Activated T-cell treated with anti-CD3 and anti-CD28 coated beads for 24 hours (primary cell): ENCODE measurements at regions not wholly inside any gene's neighbourhood (a gene's known extent, or its start where the extent isn't known, plus 50 kb on each side); places are given as distances from the start of the nearest gene placed in this dataset.
"Not testable (repeated sequence)": the region's sequence is repeated elsewhere in the genome, so short reads cannot be mapped to it uniquely, and the experiment has no call there.

Experiments
- DNase-seq: peaks from one replicate; pipeline ENCODE4 v3.0.0-alpha.2; 2020; ENCODE audit warnings: low read depth

DNA sequence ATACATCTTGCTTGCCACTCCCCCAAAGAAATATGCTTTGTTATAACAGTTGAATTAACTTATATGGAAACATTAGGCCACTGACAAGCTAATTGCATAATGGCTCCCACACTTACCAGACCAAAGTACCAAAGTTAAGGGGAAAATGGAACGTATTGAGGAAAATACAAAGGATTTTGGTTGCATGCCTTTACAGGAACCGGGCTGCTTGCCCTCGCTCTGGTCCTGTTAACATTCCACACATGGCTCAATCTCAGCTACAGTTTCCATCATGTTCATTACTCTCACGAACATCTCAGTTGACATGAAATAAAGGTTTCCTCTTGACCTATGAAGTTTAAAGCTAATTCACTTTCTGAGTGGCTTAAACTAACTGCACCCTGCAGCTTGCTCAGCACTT is 220.7 kb upstream of the RXFP2 start:
- DNase-seq: no peak

DNA sequence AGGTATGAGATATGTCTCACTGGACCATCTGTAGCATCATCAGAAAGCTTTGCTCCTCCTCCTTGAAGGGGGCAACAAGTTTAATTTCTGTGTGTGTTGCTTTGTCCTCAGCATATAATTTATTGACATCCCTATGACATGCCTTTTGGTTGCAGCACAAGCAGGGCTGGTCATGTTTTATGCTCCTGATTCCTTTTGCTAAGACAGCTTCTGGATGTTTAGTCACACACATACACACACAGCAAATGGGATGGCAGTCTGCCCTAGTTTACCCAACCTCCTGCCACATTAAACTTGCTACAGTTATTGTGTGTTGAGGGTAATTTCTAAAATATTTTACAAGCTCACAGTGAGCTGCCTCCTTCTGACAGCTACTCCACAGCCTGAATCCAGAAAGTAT is 217.9 kb upstream of the RXFP2 start:
- DNase-seq: no peak

DNA sequence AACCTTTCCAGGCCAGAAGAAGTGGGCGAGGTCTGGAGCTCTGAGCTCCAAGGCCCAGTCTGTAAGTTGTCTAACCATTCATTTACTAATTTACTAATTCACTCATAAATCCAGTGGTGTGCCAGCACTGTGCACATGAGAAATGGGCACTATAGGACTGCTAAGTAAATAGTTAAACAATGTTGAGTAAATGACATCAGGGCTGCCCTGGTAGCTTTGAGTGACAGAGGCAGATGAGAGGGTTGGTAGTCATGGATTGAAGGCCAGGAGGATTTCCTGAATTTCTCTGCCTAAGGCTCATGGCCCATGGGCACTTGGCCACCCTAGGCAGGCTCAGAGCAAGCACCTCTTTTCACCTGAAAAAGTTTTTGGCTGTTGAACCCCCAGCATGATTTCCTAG is 216.9 kb upstream of the RXFP2 start:
- DNase-seq: no peak

DNA sequence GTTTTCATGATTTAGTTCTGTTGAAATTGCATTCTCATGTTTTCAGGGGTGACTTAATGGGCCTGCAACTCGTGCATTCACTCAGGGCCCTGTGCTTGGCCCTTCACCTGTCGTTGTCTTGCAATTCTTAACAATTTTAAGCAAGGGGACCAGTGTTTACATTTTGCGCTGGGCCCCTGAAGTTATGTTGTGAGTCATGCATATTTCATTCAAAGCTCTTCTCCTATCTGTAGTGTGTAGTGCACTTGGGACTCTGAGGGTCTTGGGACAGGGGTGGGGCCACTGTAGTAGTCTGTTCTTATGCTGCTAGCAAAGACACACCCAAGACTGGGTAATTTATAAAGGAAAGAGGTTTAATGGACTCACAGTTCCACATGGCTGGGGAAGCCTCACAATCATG is 211.2 kb upstream of the RXFP2 start:
- no peak for DNase-seq

DNA sequence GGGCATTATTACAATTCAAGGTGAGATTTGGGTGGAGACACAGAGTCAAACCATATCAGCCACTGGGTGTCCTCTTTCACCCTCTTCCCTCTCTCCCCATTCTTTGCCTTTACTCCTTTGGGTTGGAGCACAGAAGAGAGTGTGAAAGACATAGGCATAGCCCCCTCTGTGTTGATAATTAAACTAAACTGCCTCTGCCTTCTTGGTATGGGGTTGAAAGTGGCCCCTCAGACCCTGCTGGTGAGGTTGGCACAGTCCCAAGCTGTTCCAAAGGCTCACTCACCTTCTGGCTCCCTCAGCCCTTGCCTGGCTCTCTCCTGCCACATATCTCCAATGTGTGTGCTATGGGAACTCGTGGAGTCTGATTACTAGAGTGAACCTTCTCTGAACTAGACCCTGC is 210.6 kb upstream of the RXFP2 start:
- no peak for DNase-seq

DNA sequence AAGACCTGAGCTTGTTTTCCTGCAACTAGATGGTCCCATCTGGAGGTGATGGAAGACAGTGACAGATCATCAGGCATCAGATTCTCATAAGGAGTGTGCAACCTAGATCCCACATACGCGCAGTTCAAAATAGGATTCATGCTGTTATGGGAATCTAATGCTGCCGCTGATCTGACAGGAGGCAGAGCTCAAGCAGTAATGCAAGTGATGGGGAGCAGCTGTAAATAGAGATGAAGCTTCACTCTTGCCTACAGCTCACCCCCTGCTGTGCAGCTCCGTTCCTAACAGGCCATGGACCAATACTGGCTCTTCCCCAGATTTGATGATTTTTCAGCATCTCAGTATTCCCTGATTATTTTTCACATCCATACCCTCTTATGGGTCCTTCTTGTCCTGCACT is 208.4 kb upstream of the RXFP2 start:
- no peak for DNase-seq

DNA sequence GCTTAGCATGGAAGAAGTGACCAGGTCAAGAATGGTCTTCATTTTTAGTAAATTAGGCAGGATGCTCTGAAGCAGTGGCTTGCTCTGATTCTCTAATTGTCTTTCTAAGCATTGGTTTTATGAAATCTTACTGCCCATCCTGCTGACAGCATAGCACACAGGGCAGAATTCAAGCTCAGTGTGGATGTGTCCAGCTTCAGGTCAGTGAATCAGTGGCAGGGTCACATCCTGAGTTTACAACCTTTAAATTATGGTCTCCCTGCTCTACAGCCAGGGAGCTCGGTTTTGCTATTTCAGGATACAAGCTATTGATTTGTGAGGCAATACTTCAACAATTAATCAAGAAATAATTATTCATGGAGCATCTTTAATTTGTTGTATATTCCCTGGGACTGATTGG is 202.3 kb upstream of the RXFP2 start:
- no peak for DNase-seq

DNA sequence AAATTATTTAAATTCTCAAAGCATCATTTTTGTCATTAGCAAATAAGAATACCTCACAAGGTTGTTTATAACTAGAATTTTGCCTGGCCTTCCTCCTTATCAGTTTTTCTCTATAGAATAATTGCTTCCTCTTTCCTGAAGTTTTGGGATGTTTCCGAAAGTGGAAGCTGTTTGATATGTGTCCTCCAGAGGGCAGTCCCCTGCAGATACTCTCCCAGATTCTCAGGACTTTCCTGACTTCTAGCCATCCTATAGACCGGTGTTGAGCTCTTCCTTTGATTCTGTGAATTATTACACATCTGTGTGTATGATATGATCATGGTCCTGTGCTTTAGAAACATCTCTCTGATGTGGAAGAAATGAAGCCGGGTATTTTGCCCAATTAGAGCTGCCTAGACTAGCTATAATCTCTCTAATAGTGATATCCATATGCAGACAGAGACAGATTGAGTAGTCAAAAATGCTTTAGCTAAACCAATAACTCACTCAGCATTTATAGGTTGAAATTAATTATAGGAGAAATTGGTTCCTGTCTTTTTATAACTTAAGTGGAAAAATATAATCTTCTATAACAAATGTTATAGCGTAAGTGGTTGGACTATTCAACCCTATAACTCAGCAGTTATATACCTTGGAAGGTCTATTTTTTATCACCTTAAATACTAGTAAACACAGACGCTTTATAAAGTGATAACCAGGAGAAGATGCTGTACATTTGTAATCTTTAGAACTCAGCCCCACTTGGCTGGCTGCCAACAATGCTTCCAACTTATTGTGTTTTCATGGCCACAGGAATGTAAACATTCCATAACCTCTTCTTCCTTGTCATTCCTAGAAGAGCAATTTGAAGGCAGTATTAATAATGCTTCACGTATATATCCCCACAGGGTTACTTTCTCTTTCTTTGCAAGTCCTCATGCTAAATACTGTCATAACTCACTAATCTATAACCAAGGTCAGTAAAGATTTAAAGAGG is 201.0 kb upstream of the RXFP2 start:
- no peak for DNase-seq

DNA sequence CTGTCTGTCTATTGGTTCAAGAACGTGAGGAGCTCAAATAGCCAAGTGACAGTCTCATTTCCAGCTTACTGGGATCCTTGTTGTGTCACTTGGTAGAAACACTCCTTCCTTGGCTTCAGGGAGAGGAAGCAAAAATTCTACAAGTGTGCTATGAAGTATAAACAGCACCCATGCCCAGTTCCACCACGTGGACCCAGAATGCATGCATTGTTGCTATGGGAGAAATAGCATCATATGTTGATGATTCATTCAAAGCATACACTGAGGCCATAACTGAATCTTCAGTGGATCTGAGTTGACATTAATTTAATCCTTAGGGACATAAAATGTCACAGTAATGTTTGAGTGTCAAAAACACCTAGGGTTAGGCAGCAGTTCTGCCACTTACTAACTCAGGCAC is 199.0 kb upstream of the RXFP2 start:
- no peak for DNase-seq

DNA sequence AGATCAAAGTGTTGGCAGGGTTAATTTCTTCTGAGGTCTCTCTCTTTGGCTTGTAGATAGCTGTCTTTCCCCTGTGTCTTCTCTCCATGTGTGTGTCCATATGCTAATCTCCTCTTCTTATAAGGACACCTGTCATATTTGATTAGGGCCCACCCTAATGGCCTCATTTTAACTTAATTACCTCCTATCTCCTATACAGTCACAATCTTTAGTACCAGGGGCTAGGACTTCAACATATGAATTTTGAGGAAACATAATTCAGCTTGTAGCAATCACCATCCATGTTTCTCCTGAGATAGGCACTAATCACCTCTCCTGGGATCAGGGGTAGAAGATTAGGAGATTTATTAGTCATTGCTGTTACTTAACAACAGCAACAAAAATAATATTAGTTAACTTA is 196.1 kb upstream of the RXFP2 start:
- DNase-seq: no peak

DNA sequence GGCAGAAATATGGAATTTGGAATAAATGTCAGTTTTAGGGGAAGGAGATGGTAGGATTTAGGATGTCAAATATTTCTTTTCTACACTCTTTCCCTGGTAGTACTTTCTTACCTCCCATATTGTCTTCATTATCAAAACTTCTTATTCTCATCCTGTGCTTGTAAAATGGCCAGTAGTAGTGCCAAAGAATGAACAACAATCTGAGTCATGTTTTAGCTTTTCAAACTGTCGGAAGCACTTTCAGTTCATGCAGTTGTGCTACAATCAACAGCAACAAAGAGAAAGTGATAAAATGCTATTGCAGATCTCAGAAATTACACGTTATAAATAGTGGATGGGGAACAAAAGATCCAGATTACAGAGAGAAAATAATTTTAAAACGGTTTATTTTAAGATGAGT is 193.7 kb upstream of the RXFP2 start:
- DNase-seq: no peak

DNA sequence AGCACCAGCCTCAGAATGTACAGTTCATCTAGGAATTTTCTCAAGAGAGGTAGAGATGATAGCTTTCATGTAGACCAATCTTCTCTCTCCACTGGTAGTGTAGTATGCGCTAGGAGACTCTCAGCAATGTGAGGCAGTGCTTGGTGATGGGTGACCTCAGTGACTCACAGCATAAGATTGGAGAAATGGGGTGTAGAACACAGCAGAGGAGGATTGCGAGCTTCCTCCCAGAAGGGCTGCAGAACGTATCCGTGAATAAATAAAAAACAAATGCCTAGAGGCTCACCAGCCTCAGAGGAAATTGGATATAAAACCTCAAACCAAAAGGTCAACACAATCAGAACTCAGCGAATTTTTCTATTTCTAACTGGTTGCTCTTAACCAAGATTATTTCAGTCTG is 182.9 kb upstream of the RXFP2 start:
- no peak for DNase-seq

DNA sequence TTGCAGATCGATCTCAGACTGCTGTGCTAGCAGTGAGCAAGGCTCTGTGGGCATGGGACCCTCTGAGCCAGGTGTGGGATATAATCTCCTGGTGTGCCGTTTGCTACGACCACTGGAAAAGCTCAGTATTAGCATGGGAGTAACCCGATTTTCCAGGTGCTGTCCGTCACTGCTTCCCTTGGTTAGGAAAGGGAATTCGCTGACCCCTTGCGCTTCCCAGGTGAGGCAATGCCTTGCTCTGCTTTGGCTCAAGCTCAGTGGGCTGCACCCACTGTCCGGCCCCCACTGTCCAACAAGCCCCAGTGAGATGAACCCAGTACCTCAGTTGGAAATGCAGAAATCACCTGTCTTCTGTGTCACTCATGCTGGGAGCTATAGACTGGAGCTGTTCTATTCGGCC is 155.1 kb upstream of the RXFP2 start:
- not testable (repeated sequence) for DNase-seq

DNA sequence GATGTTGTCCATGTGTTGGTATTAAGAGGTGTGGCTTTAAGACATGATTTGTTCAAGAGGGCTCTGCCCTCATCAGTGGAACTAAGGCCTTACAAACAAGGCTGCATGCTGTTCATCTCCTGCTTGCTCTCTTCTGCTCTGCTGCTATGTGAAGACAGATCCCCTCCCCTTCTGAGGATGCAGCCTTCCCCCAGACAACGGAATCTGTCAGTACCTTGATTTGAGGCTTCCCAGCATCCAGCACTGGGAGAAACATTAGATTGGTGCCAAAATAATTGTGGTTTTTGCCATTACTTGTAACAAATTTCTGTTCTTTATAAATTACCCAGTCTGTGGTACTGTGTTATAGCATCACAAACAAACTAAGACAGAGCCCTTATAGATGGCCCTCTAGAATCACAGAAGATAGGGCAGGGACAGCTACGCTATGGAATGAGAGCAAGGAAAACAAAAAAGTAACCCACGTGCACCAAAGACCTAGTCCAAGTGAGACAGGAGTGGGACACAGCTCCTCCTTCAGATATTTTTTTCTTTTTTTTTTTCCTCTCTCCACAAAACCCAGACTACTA is 151.5 kb upstream of the RXFP2 start:
- no peak for DNase-seq

DNA sequence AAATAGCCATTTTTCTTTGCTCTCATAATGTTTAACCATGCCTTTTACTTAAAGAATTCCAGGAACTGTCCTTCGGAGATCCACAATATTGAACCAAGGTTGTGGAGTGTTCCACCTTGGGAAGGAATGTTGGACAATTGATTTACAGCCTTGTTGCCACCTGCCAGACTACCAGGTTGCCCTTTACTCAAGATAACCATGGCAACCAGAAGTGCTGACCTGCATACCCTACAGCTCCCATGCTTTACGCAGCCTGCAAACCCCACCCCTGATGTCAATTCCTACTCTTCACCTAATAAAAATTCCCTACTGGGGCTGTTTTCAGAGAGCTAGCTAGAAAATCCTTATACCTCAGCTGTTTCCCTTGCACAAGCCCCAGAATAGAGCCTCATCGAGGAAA is 151.0 kb upstream of the RXFP2 start:
- DNase-seq: no peak

DNA sequence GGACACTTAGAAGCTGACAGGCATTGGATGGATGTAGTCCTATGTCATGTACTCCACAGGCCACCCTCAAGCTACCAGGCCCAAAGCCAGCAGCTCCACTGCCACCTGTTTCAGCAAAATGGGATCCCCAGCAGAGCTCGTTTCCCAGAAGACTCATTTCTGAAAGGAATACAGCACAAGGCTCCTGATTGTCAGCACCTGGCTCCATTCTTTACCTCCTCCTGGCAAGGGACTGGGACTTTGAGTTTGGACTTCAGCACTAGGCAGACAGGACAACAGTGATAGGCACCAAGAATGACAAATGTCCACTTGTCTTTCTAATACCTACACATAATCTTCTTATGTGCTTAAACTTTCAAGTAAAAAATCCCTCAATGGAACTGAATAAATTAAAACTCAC is 150.4 kb upstream of the RXFP2 start:
- no peak for DNase-seq

DNA sequence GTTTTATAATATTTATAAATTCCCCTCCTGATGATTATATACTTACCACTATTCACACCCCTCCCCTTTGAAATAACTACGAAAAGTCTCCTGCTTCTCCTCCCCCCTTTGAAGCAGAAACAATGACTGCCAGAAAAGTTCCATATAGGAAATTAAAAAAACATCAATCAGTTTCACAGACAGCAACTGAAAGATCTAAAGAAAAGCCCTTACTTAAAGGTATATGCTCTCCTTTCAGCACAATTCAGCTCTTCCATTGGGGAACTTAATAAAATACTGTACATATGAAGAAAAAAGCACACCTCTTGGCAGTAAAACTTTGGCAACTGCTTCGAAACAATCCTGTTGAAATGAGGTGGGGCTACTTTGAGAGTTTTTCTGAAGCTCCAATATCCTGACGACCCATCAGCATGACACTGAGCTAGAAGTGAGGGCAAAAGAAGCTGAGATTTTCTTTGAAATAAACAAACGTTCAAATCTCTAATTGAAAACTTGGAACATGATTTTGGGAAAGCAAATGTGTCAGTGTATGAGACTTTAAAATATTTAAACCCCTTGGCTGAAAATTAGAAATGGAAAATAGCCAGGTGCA is 147.6 kb upstream of the RXFP2 start:
- DNase-seq: no peak

DNA sequence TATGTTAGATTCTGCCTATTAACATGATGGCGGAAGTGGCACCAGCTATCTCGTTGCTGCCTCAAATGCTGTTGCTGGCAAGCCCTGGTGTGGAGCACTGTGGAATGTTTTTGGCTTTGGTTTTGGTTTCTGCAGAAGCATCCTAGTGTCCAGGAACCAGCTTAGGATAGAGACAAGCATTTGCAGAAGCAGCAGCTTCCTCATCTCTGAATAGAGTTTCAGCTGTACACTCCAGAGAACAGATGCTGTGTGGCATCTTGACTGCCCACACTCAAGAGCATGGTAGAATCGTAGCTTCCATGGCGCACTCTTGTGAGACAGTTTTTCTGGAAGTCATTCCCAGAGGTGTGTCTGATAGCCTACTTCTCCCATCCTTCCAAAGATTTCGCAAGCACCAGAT is 145.3 kb upstream of the RXFP2 start:
- DNase-seq: no peak

DNA sequence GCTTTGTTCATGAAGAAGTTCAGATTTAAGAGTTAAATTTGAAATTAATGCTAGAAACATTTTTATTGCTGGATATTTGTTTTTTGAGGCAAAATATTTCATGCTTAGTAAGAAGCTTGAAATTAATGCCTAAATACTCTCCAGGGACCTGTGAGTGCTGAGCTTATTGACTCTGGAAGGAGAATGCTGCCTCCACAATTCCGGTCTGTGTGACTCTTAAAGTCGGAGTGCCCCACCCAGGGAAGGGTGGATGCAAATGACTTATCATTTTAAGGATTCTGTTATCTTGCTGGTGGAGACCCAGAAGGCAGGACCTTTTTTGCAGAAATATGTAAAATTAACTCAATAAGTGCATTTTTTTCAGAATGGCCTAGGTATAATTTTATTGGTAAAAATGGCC is 143.8 kb upstream of the RXFP2 start:
- DNase-seq: no peak

DNA sequence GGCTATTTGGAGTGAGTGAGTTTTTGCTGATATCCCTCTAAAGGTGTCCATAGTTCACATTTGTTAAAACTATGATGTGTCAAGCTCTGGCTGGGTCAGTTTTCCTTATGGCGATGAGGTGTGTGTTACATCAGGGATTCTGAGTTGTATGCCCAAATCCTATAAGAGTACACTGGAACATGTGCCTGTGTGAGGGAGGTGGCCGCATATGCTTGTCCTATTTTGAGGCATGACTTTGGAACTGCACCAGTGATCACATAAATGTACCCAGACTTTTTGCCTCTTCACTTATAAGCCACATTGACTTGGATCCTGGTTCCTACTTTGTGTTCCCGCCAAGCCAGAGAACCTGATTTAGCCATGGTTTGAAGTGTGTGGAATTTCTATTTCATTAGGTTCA is 140.3 kb upstream of the RXFP2 start:
- no peak for DNase-seq

DNA sequence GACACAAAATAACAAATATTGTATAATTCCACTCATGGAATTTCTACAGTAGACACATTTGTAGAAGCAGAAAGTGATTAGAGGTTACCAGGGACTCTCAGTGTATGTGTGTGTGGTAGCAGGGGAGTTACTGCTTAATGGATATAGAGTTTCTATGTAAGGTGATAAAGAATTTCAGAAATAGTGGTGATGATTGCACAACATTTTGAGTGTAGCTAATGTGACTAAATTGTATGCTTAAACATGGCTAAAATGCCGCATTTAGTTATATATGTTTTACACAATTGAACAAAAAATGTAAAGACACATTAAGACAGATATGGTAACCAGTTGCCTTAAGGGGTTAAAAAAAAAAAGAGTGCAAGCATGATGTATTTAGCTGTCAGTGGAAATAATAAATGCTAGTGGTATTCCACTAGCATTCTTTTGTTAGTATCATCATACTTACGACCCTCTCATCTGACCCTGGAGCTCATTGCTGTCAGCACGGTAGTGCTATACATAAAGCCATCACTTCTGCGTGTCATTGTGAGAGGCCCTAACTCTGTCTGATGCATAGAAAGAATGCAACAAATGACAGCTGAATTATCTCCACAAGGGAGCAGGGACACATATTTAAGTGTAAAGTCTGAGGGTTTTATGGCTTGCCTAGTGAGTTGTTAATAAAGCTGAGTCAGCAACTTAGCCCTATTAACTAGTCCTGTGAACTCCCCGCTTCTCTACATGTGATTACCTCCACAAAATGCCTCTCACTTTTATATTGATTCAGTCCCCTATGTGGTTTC is 134.1 kb upstream of the RXFP2 start:
- DNase-seq: no peak

DNA sequence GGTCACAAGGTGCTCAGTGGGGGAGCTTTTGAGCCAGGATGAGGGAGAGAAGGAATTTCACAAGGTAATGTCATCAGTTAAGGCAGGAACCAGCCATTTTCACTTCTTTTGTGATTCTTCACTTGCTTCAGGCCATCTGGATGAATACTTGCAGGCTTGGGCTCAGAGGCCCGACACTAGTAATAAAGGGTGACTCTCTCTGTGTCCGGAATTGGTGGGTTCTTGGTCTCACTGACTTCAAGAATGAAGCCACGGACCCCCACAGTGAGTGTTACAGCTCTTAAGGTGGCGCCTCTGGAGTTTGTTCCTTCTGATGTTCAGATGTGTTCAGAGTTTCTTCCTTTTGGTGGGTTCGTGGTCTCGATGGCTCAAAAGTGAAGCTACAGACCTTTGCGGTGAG is 131.8 kb upstream of the RXFP2 start:
- not testable (repeated sequence) for DNase-seq

DNA sequence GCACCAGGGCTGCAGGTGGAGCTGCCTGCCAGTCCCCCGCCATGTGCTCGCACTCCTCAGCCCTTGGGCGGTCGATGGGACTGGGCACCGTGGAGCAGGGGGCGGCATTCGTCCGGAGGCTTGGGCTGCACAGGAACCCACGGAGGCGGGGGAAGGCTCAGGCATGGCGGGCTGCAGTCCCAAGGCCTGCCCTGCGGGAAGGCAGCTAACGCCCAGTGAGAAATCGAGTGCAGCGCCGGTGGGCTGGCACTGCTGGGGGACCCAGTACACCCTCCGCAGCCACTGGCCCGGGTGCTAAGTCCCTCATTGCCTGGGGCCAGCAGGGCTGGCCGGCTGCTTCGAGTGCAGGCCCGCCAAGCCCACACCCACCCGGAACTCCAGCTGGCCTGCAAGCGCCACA is 130.5 kb upstream of the RXFP2 start:
- DNase-seq: not testable (repeated sequence)
